WTC11 (cell line): ENCODE measurements at regions not wholly inside any gene's neighbourhood (a gene's known extent, or its start where the extent isn't known, plus 50 kb on each side); places are given as distances from the start of the nearest gene placed in this dataset.

Experiments
- ATAC-seq: fragments of 200-7000 bp; cut with Tn5 transposase; 2 replicates; pipeline ENCODE4 v1.10.0; 2021; ENCODE audit warnings: mild to moderate bottlenecking, moderate library complexity
- CTCF ChIA-PET: fragments of 300-600 bp; sonication (Branson Sonifier 250); formaldehyde crosslinking; loops from one replicate; lab custom pipeline; 2021; ENCODE audit warnings: antibody characterized with exemption; lab: Charles Lee
- POLR2A ChIA-PET: fragments of 350-600 bp; sonication (Branson Sonifier 250); formaldehyde crosslinking; loops from one replicate; lab custom pipeline; 2021; ENCODE audit warnings: antibody characterized with exemption; lab: Charles Lee
- DNase-seq: peaks from one replicate; pipeline ENCODE4 v3.0.0; 2021; ENCODE audit warnings: low spot score
- H3K27ac Mint-ChIP-seq: 2 replicates; pipeline ENCODE4 v1.8.0; 2021; ENCODE audit warnings: mixed read lengths
- H3K27me3 Mint-ChIP-seq: 2 replicates; pipeline ENCODE4 v1.8.0; 2021; ENCODE audit warnings: low read depth, mild to moderate bottlenecking, moderate library complexity, mixed read lengths
- H3K36me3 Mint-ChIP-seq: 2 replicates; pipeline ENCODE4 v1.8.0; 2021; ENCODE audit warnings: mixed read lengths
- H3K4me1 Mint-ChIP-seq: 2 replicates; pipeline ENCODE4 v1.8.0; 2022; ENCODE audit warnings: mixed read lengths
- H3K4me3 Mint-ChIP-seq: 2 replicates; pipeline ENCODE4 v1.8.0; 2021; ENCODE audit warnings: mild to moderate bottlenecking, moderate library complexity, mixed read lengths
- H3K9me3 Mint-ChIP-seq: 2 replicates; pipeline ENCODE4 v1.8.0; 2021; ENCODE audit warnings: mixed read lengths
- CBFB ChIP-seq: sonication (generic); formaldehyde crosslinking; IDR thresholded peaks from 2 replicates; pipeline ENCODE4 v1.8.1; 2022; ENCODE audit warnings: mild to moderate bottlenecking, low read depth, missing genetic modification reagents
- ELF4 ChIP-seq: sonication (generic); formaldehyde crosslinking; IDR thresholded peaks from 2 replicates; pipeline ENCODE4 v1.8.1; 2022; ENCODE audit warnings: low read depth, mild to moderate bottlenecking, moderate library complexity, missing genetic modification reagents
- FOXJ3 ChIP-seq: sonication (generic); formaldehyde crosslinking; IDR thresholded peaks from 2 replicates; pipeline ENCODE4 v1.9.0; 2021; ENCODE audit warnings: missing genetic modification reagents, mild to moderate bottlenecking, borderline replicate concordance
- FOXK1 ChIP-seq: sonication (generic); formaldehyde crosslinking; IDR thresholded peaks from 2 replicates; pipeline ENCODE4 v1.8.0; 2022; ENCODE audit warnings: mild to moderate bottlenecking, moderate library complexity, missing genetic modification reagents
- IRF1 ChIP-seq: sonication (generic); formaldehyde crosslinking; IDR thresholded peaks from 2 replicates; pipeline ENCODE4 v1.8.0; 2023; ENCODE audit warnings: missing genetic modification reagents
- JUN ChIP-seq: sonication (generic); formaldehyde crosslinking; IDR thresholded peaks from 2 replicates; pipeline ENCODE4 v1.8.0; 2023; ENCODE audit warnings: mild to moderate bottlenecking, missing genetic modification reagents
- MLX ChIP-seq: sonication (generic); formaldehyde crosslinking; IDR thresholded peaks from 2 replicates; pipeline ENCODE4 v1.8.1; 2023; ENCODE audit warnings: mild to moderate bottlenecking, missing genetic modification reagents, moderate library complexity
- MXD4 ChIP-seq: fragments of 250-450 bp; sonication (Bioruptor Pico); IDR thresholded peaks from 2 replicates; pipeline ENCODE4 v1.8.0; 2021; ENCODE audit warnings: mild to moderate bottlenecking, moderate library complexity, borderline replicate concordance
- NFYB ChIP-seq: sonication (generic); formaldehyde crosslinking; conservative IDR thresholded peaks from 2 replicates; pipeline ENCODE4 v1.8.0; 2022; ENCODE audit warnings: low read depth, missing genetic modification reagents
- NR2C2 ChIP-seq: sonication (generic); formaldehyde crosslinking; IDR thresholded peaks from 2 replicates; pipeline ENCODE4 v1.8.0; 2022; ENCODE audit warnings: mild to moderate bottlenecking, missing genetic modification reagents
- PRDM15 ChIP-seq: sonication (generic); formaldehyde crosslinking; IDR thresholded peaks from 2 replicates; pipeline ENCODE4 v1.8.0; 2022; ENCODE audit warnings: missing genetic modification reagents
- PRRX2 ChIP-seq: fragments of 250-450 bp; sonication (Bioruptor Pico); IDR thresholded peaks from 2 replicates; pipeline ENCODE4 v1.8.0; 2021; ENCODE audit warnings: mild to moderate bottlenecking
- SP1 ChIP-seq: sonication (generic); formaldehyde crosslinking; conservative IDR thresholded peaks from 2 replicates; pipeline ENCODE4 v1.8.1; 2022; ENCODE audit warnings: missing genetic modification reagents
- TEAD4 ChIP-seq: sonication (generic); formaldehyde crosslinking; IDR thresholded peaks from 2 replicates; pipeline ENCODE4 v1.8.0; 2022; ENCODE audit warnings: mild to moderate bottlenecking, missing genetic modification reagents
- ZBTB21 ChIP-seq: sonication (generic); formaldehyde crosslinking; IDR thresholded peaks from 2 replicates; pipeline ENCODE4 v1.8.1; 2023; ENCODE audit warnings: mild to moderate bottlenecking, missing genetic modification reagents, borderline replicate concordance
- ZNF121 ChIP-seq: sonication (generic); formaldehyde crosslinking; IDR thresholded peaks from 2 replicates; pipeline ENCODE4 v1.8.0; 2023; ENCODE audit warnings: missing genetic modification reagents
- ZNF423 ChIP-seq: fragments of 250-450 bp; sonication (Bioruptor Pico); IDR thresholded peaks from 2 replicates; pipeline ENCODE4 v2.1.2; 2022; ENCODE audit warnings: mild to moderate bottlenecking, moderate library complexity
- TF ChIP-seq, protein P1 (sequence below): sonication (generic); formaldehyde crosslinking; IDR thresholded peaks from 2 replicates; pipeline ENCODE4 v1.8.1; 2023; ENCODE audit warnings: mild to moderate bottlenecking, missing genetic modification reagents, borderline replicate concordance
- TF ChIP-seq, protein P2 (sequence below): fragments of 200-600 bp; IDR thresholded peaks from 2 replicates; pipeline ENCODE4 v1.8.0; 2022; ENCODE audit warnings: antibody characterized with exemption
- TF ChIP-seq, protein P3 (sequence below): sonication (generic); formaldehyde crosslinking; conservative IDR thresholded peaks from 2 replicates; pipeline ENCODE4 v1.8.1; 2023; ENCODE audit warnings: mild to moderate bottlenecking, low read depth, missing genetic modification reagents, moderate library complexity

GRCh38 chr5:153118018-153118417, 372.5 kb upstream of the GRIA1 start:
- Mint-ChIP-seq H3K9me3 (peaks cover 26% of the 10 kb centered on the region), H3K36me3 (peaks cover 10% of the 10 kb centered on the region; the same call in 1 of the 2 replicates), H3K4me1 (peaks cover 11% of the 10 kb centered on the region), H3K27me3 (no peaks in the 10 kb centered on the region), H3K27ac (no peak overlapping the region), H3K4me3 (no peak overlapping the region)
- ATAC-seq: no peak
- CTCF ChIA-PET: no interaction called here
- TF ChIP-seq NR2C2 (CRISPR knock-in tag): no peak
- TF ChIP-seq MLX (CRISPR knock-in tag): no peak
- no peak for TF ChIP-seq PRRX2 (CRISPR knock-in tag)
- no peak for TF ChIP-seq CBFB (CRISPR knock-in tag)
- TF ChIP-seq JUN (CRISPR knock-in tag): no peak
- no peak for DNase-seq
- POLR2A ChIA-PET: no interaction called here

DNA sequence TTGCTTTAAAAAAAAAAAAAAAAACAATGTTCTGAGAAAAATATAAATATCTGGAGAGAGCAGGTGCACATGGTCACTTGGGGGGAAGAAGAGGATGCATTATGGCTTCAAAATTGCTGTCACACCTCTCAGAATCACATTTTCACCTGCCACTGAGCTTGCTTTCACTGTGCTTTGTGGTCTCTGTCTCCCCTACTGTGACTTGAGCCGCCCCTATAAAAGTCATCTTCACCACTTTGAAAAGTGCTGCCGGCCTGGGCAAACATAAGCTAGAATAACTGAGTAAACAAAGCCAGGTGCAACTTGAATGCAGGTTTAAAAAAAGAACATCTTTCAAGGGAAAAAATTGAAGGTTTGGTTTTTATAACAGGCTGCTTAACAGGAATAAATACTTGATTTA, 368.1 kb upstream of the GRIA1 start:
- CTCF ChIA-PET: interaction anchor here (0.6 to 1.1 kb wide), 3 partner anchors 26 to 590 kb away, joined by 3 to 5 read pairs (median 3); no protein-coding TSS in a partner anchor
- no peaks in the 10 kb centered on the region for H3K27me3 Mint-ChIP-seq
- no peak overlapping the region for H3K4me3 Mint-ChIP-seq
- H3K36me3 Mint-ChIP-seq: no peaks in the 10 kb centered on the region
- peaks cover 11% of the 10 kb centered on the region for H3K4me1 Mint-ChIP-seq
- H3K27ac Mint-ChIP-seq: no peak overlapping the region
- peak; percentile 26; the same call in 1 of the 2 replicates for ATAC-seq
- H3K9me3 Mint-ChIP-seq: peaks cover 11% of the 10 kb centered on the region
- DNase-seq: no peak
- POLR2A ChIA-PET: no interaction called here
- TF ChIP-seq PRDM15 (CRISPR knock-in tag): no peak
- no peak for TF ChIP-seq ZNF121 (CRISPR knock-in tag)
- no peak for TF ChIP-seq IRF1
- no peak for TF ChIP-seq MXD4 (CRISPR knock-in tag)
- no peak for TF ChIP-seq ZNF423
- TF ChIP-seq ZBTB21 (CRISPR knock-in tag): no peak
- no peak for TF ChIP-seq FOXJ3
- TF ChIP-seq TEAD4 (CRISPR knock-in tag): no peak
- no peak for TF ChIP-seq ELF4 (CRISPR knock-in tag)

GRCh38 chr5:153130296-153130695, 360.2 kb upstream of the GRIA1 start:
- Mint-ChIP-seq H3K9me3 (peaks cover 23% of the 10 kb centered on the region), H3K4me1 (peaks cover 21% of the 10 kb centered on the region), H3K27ac (no peak overlapping the region), H3K36me3 (no peaks in the 10 kb centered on the region; the same call in 1 of the 2 replicates), H3K27me3 (no peaks in the 10 kb centered on the region), H3K4me3 (no peak overlapping the region)
- DNase-seq (no peak), ATAC-seq (peak; percentile 56; the same call in 1 of the 2 replicates)
- ChIA-PET CTCF (no interaction called here), POLR2A (no interaction called here)
- TF ChIP-seq NFYB (CRISPR knock-in tag): no peak
- TF ChIP-seq, protein P1, sequence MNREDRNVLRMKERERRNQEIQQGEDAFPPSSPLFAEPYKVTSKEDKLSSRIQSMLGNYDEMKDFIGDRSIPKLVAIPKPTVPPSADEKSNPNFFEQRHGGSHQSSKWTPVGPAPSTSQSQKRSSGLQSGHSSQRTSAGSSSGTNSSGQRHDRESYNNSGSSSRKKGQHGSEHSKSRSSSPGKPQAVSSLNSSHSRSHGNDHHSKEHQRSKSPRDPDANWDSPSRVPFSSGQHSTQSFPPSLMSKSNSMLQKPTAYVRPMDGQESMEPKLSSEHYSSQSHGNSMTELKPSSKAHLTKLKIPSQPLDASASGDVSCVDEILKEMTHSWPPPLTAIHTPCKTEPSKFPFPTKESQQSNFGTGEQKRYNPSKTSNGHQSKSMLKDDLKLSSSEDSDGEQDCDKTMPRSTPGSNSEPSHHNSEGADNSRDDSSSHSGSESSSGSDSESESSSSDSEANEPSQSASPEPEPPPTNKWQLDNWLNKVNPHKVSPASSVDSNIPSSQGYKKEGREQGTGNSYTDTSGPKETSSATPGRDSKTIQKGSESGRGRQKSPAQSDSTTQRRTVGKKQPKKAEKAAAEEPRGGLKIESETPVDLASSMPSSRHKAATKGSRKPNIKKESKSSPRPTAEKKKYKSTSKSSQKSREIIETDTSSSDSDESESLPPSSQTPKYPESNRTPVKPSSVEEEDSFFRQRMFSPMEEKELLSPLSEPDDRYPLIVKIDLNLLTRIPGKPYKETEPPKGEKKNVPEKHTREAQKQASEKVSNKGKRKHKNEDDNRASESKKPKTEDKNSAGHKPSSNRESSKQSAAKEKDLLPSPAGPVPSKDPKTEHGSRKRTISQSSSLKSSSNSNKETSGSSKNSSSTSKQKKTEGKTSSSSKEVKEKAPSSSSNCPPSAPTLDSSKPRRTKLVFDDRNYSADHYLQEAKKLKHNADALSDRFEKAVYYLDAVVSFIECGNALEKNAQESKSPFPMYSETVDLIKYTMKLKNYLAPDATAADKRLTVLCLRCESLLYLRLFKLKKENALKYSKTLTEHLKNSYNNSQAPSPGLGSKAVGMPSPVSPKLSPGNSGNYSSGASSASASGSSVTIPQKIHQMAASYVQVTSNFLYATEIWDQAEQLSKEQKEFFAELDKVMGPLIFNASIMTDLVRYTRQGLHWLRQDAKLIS (CRISPR knock-in tag): no peak
- no peak for TF ChIP-seq FOXK1 (CRISPR knock-in tag)
- TF ChIP-seq SP1: no peak
- TF ChIP-seq, protein P2, sequence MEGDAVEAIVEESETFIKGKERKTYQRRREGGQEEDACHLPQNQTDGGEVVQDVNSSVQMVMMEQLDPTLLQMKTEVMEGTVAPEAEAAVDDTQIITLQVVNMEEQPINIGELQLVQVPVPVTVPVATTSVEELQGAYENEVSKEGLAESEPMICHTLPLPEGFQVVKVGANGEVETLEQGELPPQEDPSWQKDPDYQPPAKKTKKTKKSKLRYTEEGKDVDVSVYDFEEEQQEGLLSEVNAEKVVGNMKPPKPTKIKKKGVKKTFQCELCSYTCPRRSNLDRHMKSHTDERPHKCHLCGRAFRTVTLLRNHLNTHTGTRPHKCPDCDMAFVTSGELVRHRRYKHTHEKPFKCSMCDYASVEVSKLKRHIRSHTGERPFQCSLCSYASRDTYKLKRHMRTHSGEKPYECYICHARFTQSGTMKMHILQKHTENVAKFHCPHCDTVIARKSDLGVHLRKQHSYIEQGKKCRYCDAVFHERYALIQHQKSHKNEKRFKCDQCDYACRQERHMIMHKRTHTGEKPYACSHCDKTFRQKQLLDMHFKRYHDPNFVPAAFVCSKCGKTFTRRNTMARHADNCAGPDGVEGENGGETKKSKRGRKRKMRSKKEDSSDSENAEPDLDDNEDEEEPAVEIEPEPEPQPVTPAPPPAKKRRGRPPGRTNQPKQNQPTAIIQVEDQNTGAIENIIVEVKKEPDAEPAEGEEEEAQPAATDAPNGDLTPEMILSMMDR: no peak
- TF ChIP-seq, protein P3, sequence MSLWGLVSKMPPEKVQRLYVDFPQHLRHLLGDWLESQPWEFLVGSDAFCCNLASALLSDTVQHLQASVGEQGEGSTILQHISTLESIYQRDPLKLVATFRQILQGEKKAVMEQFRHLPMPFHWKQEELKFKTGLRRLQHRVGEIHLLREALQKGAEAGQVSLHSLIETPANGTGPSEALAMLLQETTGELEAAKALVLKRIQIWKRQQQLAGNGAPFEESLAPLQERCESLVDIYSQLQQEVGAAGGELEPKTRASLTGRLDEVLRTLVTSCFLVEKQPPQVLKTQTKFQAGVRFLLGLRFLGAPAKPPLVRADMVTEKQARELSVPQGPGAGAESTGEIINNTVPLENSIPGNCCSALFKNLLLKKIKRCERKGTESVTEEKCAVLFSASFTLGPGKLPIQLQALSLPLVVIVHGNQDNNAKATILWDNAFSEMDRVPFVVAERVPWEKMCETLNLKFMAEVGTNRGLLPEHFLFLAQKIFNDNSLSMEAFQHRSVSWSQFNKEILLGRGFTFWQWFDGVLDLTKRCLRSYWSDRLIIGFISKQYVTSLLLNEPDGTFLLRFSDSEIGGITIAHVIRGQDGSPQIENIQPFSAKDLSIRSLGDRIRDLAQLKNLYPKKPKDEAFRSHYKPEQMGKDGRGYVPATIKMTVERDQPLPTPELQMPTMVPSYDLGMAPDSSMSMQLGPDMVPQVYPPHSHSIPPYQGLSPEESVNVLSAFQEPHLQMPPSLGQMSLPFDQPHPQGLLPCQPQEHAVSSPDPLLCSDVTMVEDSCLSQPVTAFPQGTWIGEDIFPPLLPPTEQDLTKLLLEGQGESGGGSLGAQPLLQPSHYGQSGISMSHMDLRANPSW (CRISPR knock-in tag): no peak
